ENCODE measurements at regions not wholly inside any gene's neighbourhood (a gene's known extent, or its start where the extent isn't known, plus 50 kb on each side); places are given as distances from the start of the nearest gene placed in this dataset.

GRCh38 chr16:13492046-13492445 is 427.9 kb upstream of the ERCC4 start:
- TF ChIP-seq POLR2A (IDR thresholded peaks at IDR 0.05; ENCODE audit: low read length) (no peak), GATA1 (IDR thresholded peaks at IDR 0.05; ENCODE audit: low read depth, low read length) (no peak)

Measured in erythroblast (primary cell).